ENCODE measurements at regions not wholly inside any gene's neighbourhood (a gene's known extent, or its start where the extent isn't known, plus 50 kb on each side); places are given as distances from the start of the nearest gene placed in this dataset.

- no peak for DNase-seq (ENCODE audit: low read depth)
Measured at GRCh38 chr1:104825401-104825800, 1075.7 kb downstream of the AMY1C start.

- DNase-seq (ENCODE audit: low read depth): no peak
Measured at GRCh38 chr1:104830534-104830933, 1080.8 kb downstream of the AMY1C start.

DNA sequence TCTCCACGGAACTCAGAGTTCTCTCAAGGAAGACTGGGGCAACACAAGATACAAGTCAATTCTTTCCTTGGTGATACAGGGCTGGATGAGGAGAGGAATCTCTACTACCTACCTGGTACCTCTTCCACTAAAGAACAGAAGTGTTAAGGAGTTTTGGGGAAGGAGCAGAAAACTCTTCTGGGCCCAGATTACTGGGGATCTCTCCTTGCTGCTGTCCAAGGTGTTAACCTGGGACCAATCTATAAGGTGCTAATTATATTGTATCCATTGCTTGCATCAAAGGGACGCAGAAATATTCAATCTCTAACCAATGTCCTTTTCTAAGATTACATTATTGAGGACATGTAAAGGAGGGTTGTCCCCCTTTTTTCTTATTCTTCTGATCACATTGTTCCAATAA is 1102.5 kb downstream of the AMY1C start:
- DNase-seq (ENCODE audit: low read depth): no peak

- DNase-seq (ENCODE audit: low read depth): no peak
Measured at GRCh38 chr1:104853276-104853675, 1103.6 kb downstream of the AMY1C start.

- no peak for DNase-seq (ENCODE audit: low read depth)
Measured at GRCh38 chr1:104854529-104854928, 1104.8 kb downstream of the AMY1C start.

GRCh38 chr1:104855550-104855949 is 1105.9 kb downstream of the AMY1C start:
- DNase-seq (ENCODE audit: low read depth): no peak

GRCh38 chr1:104856091-104856490 is 1106.4 kb downstream of the AMY1C start:
- DNase-seq (ENCODE audit: low read depth): no peak

- no peak for DNase-seq (ENCODE audit: low read depth)
Measured at GRCh38 chr1:104856518-104856917, 1106.8 kb downstream of the AMY1C start.

- no peak for DNase-seq (ENCODE audit: low read depth)
Measured at GRCh38 chr1:104868794-104869193, 1119.1 kb downstream of the AMY1C start.

DNA sequence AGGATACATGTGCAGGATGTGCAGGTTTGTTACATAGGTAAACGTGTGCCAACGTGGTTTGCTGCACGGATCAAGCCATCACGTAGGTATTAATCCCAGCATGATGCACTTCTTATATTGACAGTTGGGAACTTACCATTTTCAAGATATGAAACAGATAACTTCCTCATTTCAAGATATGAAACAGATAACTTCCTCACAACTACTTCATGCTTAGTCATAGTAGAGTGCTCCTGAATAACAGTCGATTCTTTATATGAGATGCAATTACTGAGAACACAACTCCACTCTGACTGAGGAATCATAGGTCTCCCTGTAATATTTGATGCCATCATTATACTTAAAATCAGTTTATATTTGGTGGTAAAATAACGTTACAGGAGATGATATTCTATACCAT is 1124.3 kb downstream of the AMY1C start:
- no peak for DNase-seq (ENCODE audit: low read depth)

GRCh38 chr1:104878203-104878909 is 1128.7 kb downstream of the AMY1C start:
- DNase-seq (ENCODE audit: low read depth): no peak

- DNase-seq (ENCODE audit: low read depth): no peak
Measured at GRCh38 chr1:104884939-104885338, 1135.2 kb downstream of the AMY1C start.

DNA sequence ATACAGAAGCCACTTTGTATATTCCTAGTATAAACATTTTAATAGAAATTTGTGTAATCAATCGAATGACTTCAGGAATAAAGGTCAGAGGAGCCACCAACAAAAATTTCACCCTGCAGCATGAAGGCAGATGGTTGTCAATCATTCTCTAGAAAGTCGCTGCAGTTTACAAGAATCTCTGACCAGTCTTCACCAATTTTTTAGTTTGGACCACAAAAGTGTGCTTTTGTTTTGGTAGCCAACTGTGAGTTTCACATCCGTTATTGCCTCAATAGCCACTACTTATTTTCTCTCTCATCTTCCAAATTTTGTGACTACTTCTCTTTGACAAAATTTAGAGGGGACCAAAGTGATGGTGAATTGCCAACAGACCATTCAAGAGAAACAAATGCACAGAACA is 1155.6 kb downstream of the AMY1C start:
- no peak for DNase-seq (ENCODE audit: low read depth)

- DNase-seq (ENCODE audit: low read depth): no peak
Measured at GRCh38 chr1:104906141-104906540, 1156.4 kb downstream of the AMY1C start.

DNA sequence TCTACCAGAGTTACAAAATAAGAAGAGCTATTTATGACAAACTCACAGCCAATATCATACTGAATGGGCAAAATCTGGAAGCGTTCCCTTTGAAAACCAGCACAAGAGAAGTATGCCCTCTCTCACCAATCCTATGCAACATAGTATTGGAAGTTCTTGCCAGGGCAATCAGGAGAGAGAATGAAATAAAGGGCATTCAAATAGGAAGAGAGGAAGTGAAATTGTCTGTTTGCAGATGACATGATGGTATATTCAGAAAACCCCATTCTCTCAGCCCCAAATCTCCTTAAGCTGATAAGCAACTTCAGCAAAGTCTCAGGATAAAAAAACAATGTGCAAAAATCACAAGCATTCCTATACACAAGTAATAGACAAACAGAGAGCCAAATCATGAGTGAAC is 1169.5 kb downstream of the AMY1C start:
- no peak for DNase-seq (ENCODE audit: low read depth)

DNA sequence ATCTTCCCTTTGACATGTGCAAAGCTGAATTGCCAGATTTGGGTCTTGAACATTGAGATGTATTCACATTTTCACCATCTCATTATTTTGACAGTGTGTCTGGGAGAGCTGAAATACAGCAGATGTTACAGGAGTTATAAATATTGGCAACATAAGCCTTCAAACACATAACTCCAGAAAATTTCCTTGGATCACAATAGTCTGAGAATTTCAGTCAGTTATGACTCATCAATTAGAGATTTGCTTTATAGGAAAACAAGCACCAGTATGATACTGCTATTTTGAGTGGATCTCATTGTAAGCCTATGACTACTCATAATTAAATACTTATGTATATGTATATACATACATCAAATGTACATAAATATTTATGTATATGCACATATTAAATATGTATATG is 1171.8 kb downstream of the AMY1C start:
- DNase-seq (ENCODE audit: low read depth): no peak

GRCh38 chr1:104923075-104923474 is 1173.4 kb downstream of the AMY1C start:
- no peak for DNase-seq (ENCODE audit: low read depth)

DNA sequence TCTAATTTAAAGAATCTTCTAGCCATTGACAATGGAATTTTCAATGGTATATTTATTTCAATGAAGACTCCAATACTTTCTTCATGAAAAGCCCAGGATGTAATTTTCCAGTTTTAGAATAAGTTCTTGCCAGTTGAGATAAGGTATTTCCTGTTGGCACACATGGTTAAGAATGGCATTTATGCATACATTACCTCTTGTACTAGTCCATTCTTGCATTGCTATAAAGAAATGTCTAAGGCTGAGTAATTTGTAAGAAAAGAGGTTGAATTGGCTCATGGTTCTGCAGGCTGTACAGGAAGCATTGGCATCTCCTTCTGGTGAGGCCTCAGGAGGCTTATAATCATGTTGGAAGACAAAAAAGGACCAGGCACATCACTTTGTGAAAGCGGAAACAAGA is 1179.6 kb downstream of the AMY1C start:
- DNase-seq (ENCODE audit: low read depth): no peak

- DNase-seq (ENCODE audit: low read depth): no peak
Measured at GRCh38 chr1:104932030-104932915, 1182.6 kb downstream of the AMY1C start.

DNA sequence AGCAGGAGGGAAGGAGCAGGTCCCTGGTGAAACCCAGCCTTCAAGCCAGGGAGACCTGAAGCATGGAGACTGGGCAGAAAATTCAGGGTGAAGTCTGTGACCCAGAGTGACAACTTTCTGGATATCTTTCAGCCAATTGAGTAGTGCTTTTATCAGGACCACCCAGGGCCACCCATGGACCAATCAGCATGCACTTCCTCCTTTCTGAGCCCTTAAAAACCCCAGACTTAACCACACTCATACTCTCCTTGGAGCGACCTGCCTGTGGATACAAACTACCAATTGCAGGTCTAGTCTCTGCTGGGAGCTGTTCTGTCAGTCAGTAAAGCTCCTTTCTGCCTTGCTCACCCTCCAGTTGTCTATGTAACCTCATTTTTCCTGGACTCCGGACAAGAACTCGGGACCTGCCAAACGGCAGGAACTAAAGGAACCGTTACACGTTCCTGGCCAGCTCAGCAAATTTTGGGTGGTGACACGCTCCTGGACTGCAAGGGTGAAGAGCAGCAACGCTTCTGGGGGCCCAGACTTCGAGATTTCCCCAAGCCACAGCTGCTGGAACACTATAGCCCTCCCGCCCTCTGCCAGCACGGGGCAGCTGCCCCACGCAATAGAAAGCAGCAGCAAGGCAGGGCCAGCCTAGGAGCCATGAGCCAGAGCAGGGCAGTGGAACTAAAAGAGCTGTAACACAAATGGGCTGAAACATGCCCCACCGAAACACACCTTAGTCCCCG is 1183.4 kb downstream of the AMY1C start:
- no peak for DNase-seq (ENCODE audit: low read depth)

DNA sequence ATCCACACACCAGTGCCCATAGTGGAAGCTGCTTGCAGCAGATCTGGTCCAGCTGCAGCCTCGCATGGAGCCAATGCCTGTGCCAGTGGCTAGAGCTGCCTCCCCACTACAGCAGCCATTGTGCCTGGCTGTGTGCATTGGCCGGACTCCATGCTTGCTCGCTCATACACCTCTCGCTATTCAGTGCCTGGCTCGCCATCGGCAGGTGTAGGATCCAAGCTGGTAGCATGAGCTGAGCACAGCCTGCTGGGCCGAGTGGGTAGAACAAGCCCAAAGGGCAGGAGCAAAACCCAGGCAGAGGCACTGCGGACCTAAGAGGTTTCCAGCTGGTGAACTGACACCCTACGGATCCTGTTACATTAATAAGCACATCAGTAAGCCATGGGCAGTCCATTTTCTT is 1184.1 kb downstream of the AMY1C start:
- DNase-seq (ENCODE audit: low read depth): no peak

DNA sequence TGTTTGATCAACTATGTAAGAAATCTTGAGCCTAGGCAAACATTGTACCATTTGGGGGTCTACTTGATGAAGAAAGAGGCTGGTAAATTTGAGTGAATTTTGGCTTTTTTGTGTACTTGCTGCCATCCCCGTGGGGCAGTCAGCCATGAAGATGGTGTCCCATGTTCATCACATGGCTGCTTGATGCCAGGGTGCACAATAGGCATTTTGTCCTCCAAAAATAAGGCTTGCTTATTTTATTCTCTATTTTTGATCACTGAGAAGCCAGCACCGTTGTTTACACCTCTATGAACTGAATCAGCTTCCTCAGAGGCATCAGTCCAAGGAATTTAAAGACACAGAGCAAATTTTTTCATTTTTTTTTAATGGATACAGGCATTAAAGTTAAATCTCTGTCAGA is 1195.7 kb downstream of the AMY1C start:
- no peak for DNase-seq (ENCODE audit: low read depth)

All from M059J (cell line).